Hepatocyte (in vitro differentiated cells): ENCODE measurements at regions not wholly inside any gene's neighbourhood (a gene's known extent, or its start where the extent isn't known, plus 50 kb on each side); places are given as distances from the start of the nearest gene placed in this dataset.

Experiments
- CTCF ChIP-seq: fragments of 200-600 bp; sonication (generic); IDR thresholded peaks from 2 replicates; pipeline ENCODE4 v1.5.1; 2016; ENCODE audit warnings: antibody characterized with exemption, mild to moderate bottlenecking; ENCODE audit not compliant: poor library complexity
- EZH2phosphoT487 ChIP-seq: fragments of 200-600 bp; sonication (generic); IDR thresholded peaks from one replicate; pipeline ENCODE4 v1.6.1; 2018; ENCODE audit warnings: antibody characterized with exemption, mild to moderate bottlenecking, low read depth, moderate library complexity; ENCODE audit not compliant: unreplicated experiment, severe bottlenecking

- TF ChIP-seq CTCF, result no peak
- TF ChIP-seq EZH2phosphoT487, result no peak
Observed at GRCh38 chr22:49395617-49396016, 432.1 kb downstream of the BRD1 start.
